NCI-H128 (cell line): ENCODE measurements at regions not wholly inside any gene's neighbourhood (a gene's known extent, or its start where the extent isn't known, plus 50 kb on each side); places are given as distances from the start of the nearest gene placed in this dataset.

Experiments
- DNase-seq: peaks from one replicate; lab custom pipeline; 2025; ENCODE audit not compliant: unreplicated experiment; lab: John Stamatoyannopoulos, UW

GRCh38 chr12:115103884-115104883, 420.2 kb upstream of the TBX3 start:
- no peak for DNase-seq

GRCh38 chr12:115102450-115102849, 418.5 kb upstream of the TBX3 start:
- DNase-seq, result no peak

GRCh38 chr12:115101520-115101919, 417.5 kb upstream of the TBX3 start:
- DNase-seq, result no peak

- no peak for DNase-seq
Measured at GRCh38 chr12:115097416-115097815, 413.4 kb upstream of the TBX3 start.

GRCh38 chr12:115096588-115097397, 412.8 kb upstream of the TBX3 start:
- DNase-seq, result no peak

- no peak for DNase-seq
Measured at GRCh38 chr12:115095073-115095748, 411.2 kb upstream of the TBX3 start.

GRCh38 chr12:115094163-115094816, 410.3 kb upstream of the TBX3 start:
- no peak for DNase-seq

GRCh38 chr12:115093261-115093660, 409.3 kb upstream of the TBX3 start:
- no peak for DNase-seq

GRCh38 chr12:115090783-115091182, 406.8 kb upstream of the TBX3 start:
- no peak for DNase-seq

GRCh38 chr12:115088995-115089841, 405.2 kb upstream of the TBX3 start:
- DNase-seq, result no peak

GRCh38 chr12:115088328-115088994, 404.5 kb upstream of the TBX3 start:
- DNase-seq, result no peak

GRCh38 chr12:115085594-115085993, 401.6 kb upstream of the TBX3 start:
- no peak for DNase-seq

GRCh38 chr12:115079760-115080159, 395.8 kb upstream of the TBX3 start:
- DNase-seq, result no peak

GRCh38 chr12:115078990-115079389, 395.0 kb upstream of the TBX3 start:
- DNase-seq, result no peak

- no peak for DNase-seq
Measured at GRCh38 chr12:115078334-115078733, 394.4 kb upstream of the TBX3 start.

- no peak for DNase-seq
Measured at GRCh38 chr12:115075552-115076170, 391.7 kb upstream of the TBX3 start.

GRCh38 chr12:115074617-115075016, 390.6 kb upstream of the TBX3 start:
- no peak for DNase-seq

- no peak for DNase-seq
Measured at GRCh38 chr12:115072712-115073111, 388.7 kb upstream of the TBX3 start.

- no peak for DNase-seq
Measured at GRCh38 chr12:115070313-115070712, 386.3 kb upstream of the TBX3 start.
